H9 (cell line): ENCODE measurements at regions not wholly inside any gene's neighbourhood (a gene's known extent, or its start where the extent isn't known, plus 50 kb on each side); places are given as distances from the start of the nearest gene placed in this dataset.

Experiments
- DNase-seq: peaks from one replicate; pipeline ENCODE4 v3.0.0-alpha.2; 2017
- H2AFZ ChIP-seq: one replicate; pipeline ENCODE4 v1.6.1; 2013; ENCODE audit warnings: mild to moderate bottlenecking, low read length, control low read depth, moderate library complexity
- H2AK5ac ChIP-seq: 2 replicates; pipeline ENCODE4 v1.6.1; 2013; ENCODE audit warnings: low read length, control low read depth, mixed read lengths; ENCODE audit not compliant: insufficient read length
- H2BK120ac ChIP-seq: one replicate; pipeline ENCODE4 v1.6.1; 2013; ENCODE audit warnings: low read depth, mild to moderate bottlenecking, low read length, control low read depth, inconsistent platforms; ENCODE audit not compliant: poor library complexity, severe bottlenecking
- H2BK12ac ChIP-seq: 2 replicates; pipeline ENCODE4 v1.6.1; 2013; ENCODE audit warnings: low read length, control low read depth, mixed read lengths, low read depth; ENCODE audit not compliant: insufficient read length
- H2BK15ac ChIP-seq: 2 replicates; pipeline ENCODE4 v1.6.1; 2013; ENCODE audit warnings: low read depth, low read length, control low read depth
- H2BK20ac ChIP-seq: one replicate; pipeline ENCODE4 v1.6.1; 2013; ENCODE audit warnings: low read depth, mild to moderate bottlenecking, low read length, control low read depth, inconsistent platforms; ENCODE audit not compliant: poor library complexity, severe bottlenecking
- H2BK5ac ChIP-seq: 2 replicates; pipeline ENCODE4 v1.6.1; 2013; ENCODE audit warnings: low read length, control low read depth, mixed read lengths; ENCODE audit not compliant: insufficient read length
- H3K14ac ChIP-seq: 2 replicates; pipeline ENCODE4 v1.6.1; 2013; ENCODE audit warnings: low read length, control low read depth; ENCODE audit not compliant: insufficient read depth
- H3K18ac ChIP-seq: 2 replicates; pipeline ENCODE4 v1.6.1; 2013; ENCODE audit warnings: low read depth, mild to moderate bottlenecking, mixed read lengths, low read length, control low read depth; ENCODE audit not compliant: insufficient read length
- H3K23ac ChIP-seq: 2 replicates; pipeline ENCODE4 v1.6.1; 2013; ENCODE audit warnings: low read length, control low read depth, mixed read lengths, low read depth; ENCODE audit not compliant: insufficient read length
- H3K23me2 ChIP-seq: 2 replicates; pipeline ENCODE4 v1.6.1; 2013; ENCODE audit warnings: low read depth, mild to moderate bottlenecking, mixed read lengths, low read length, control low read depth; ENCODE audit not compliant: insufficient read length, poor library complexity, severe bottlenecking
- H3K27ac ChIP-seq: 2 replicates; pipeline ENCODE4 v1.5.1; 2013; ENCODE audit warnings: low read length, control low read depth, mixed read lengths, low read depth; ENCODE audit not compliant: insufficient read length
- H3K27me3 ChIP-seq: 2 replicates; pipeline ENCODE4 v1.6.1; 2013; ENCODE audit warnings: low read length, control low read depth, inconsistent platforms; ENCODE audit not compliant: insufficient read depth
- H3K4ac ChIP-seq: 2 replicates; pipeline ENCODE4 v1.6.1; 2013; ENCODE audit warnings: low read depth, mild to moderate bottlenecking, control low read depth, inconsistent platforms, low read length, moderate library complexity
- H3K4me1 ChIP-seq: 2 replicates; pipeline ENCODE4 v1.6.1; 2013; ENCODE audit warnings: low read length, control low read depth, inconsistent platforms; ENCODE audit not compliant: insufficient read depth
- H3K4me2 ChIP-seq: 2 replicates; pipeline ENCODE4 v1.6.1; 2013; ENCODE audit warnings: low read length, control low read depth, mixed read lengths; ENCODE audit not compliant: insufficient read length, insufficient read depth
- H3K56ac ChIP-seq: 2 replicates; pipeline ENCODE4 v1.6.1; 2013; ENCODE audit warnings: low read depth, mild to moderate bottlenecking, mixed read lengths, low read length, control low read depth; ENCODE audit not compliant: insufficient read length
- H3K79me1 ChIP-seq: 2 replicates; pipeline ENCODE4 v1.6.1; 2013; ENCODE audit warnings: low read depth, mild to moderate bottlenecking, moderate library complexity, low read length, control low read depth, inconsistent platforms; ENCODE audit not compliant: insufficient read depth, poor library complexity, severe bottlenecking
- H3K79me2 ChIP-seq: 2 replicates; pipeline ENCODE4 v1.6.1; 2013; ENCODE audit warnings: low read length, control low read depth, inconsistent platforms; ENCODE audit not compliant: insufficient read depth
- H3K9ac ChIP-seq: 2 replicates; pipeline ENCODE4 v1.6.1; 2013; ENCODE audit warnings: low read length, control low read depth, mixed read lengths; ENCODE audit not compliant: insufficient read length; ENCODE audit errors: extremely low read depth
- H3K9me3 ChIP-seq: one replicate; pipeline ENCODE4 v1.6.1; 2013; ENCODE audit warnings: low read depth, low read length, inconsistent platforms; ENCODE audit not compliant: control insufficient read depth
- H3T11ph ChIP-seq: one replicate; pipeline ENCODE4 v1.6.1; 2013; ENCODE audit warnings: mild to moderate bottlenecking, low read length, control low read depth, inconsistent platforms
- H4K20me1 ChIP-seq: one replicate; pipeline ENCODE4 v1.6.1; 2013; ENCODE audit not compliant: control insufficient read depth, insufficient read length, insufficient read depth
- H4K5ac ChIP-seq: 2 replicates; pipeline ENCODE4 v1.6.1; 2013; ENCODE audit warnings: low read depth, mild to moderate bottlenecking, mixed read lengths, low read length, control low read depth; ENCODE audit not compliant: insufficient read length
- H4K8ac ChIP-seq: replicated peaks from 2 replicates; pipeline ENCODE4 v1.6.1; 2013; ENCODE audit warnings: low read length, control low read depth, mixed read lengths, low read depth; ENCODE audit not compliant: insufficient read length
- H4K91ac ChIP-seq: 2 replicates; pipeline ENCODE4 v1.6.1; 2013; ENCODE audit warnings: low read depth, mild to moderate bottlenecking, moderate library complexity, mixed read lengths, low read length, control low read depth; ENCODE audit not compliant: insufficient read length
- H3K27ac Mint-ChIP-seq, 3 experiments: 2 replicates in 2 of 3; 3 replicates in 1 of 3; pipeline ENCODE4 v1.8.0; 2020 to 2021; ENCODE audit warnings: mixed read lengths in 3 of 3, mild to moderate bottlenecking in 1 of 3, moderate library complexity in 1 of 3
- H3K27me3 Mint-ChIP-seq: 2 replicates; pipeline ENCODE4 v1.8.0; 2021; ENCODE audit warnings: low read depth, mild to moderate bottlenecking, moderate library complexity, mixed read lengths
- H3K36me3 Mint-ChIP-seq, 3 experiments: 2 replicates in 2 of 3; 3 replicates in 1 of 3; pipeline ENCODE4 v1.8.0; 2020 to 2021; ENCODE audit warnings: low read depth in 3 of 3, mixed read lengths in 3 of 3; ENCODE audit not compliant: insufficient read depth in 1 of 3
- H3K4me1 Mint-ChIP-seq, 2 experiments: 2 replicates each; pipeline ENCODE4 v1.8.0; 2020; ENCODE audit warnings: mixed read lengths in 2 of 2
- H3K4me3 Mint-ChIP-seq, 2 experiments: 2 replicates in 1 of 2; 3 replicates in 1 of 2; pipeline ENCODE4 v1.8.0; 2020 to 2021; ENCODE audit warnings: mild to moderate bottlenecking in 2 of 2, mixed read lengths in 2 of 2, moderate library complexity in 1 of 2
- H3K9me3 Mint-ChIP-seq, 2 experiments: 2 replicates in 1 of 2; 3 replicates in 1 of 2; pipeline ENCODE4 v1.8.0; 2020; ENCODE audit warnings: mild to moderate bottlenecking in 2 of 2, mixed read lengths in 2 of 2, moderate library complexity in 1 of 2
- CTCF ChIP-seq: fragments of 200-600 bp; sonication (generic); conservative IDR thresholded peaks from 3 replicates; pipeline ENCODE4 v1.8.0; 2021; ENCODE audit warnings: antibody characterized with exemption, mild to moderate bottlenecking
- WGBS: extraction: QIAGEN DNeasy Blood & Tissue Kit; methylation state at CpG from one replicate; pipeline ENCODE4 v1.1.7; 2013; ENCODE audit warnings: missing lambda C conversion rate, low lambda C conversion rate, mixed read lengths; ENCODE audit not compliant: insufficient read length; ENCODE audit errors: extremely low coverage; 5-methylcytosine and 5-hydroxymethylcytosine counted together

- no peak overlapping the region for H4K91ac ChIP-seq
- H3K79me2 ChIP-seq = no peaks in the 10 kb centered on the region
- no peaks in the 10 kb centered on the region for H3K9me3 ChIP-seq
- no peaks in the 10 kb centered on the region for H3K4me1 ChIP-seq
- no peak overlapping the region for H2BK120ac ChIP-seq
- no peak overlapping the region for H2AK5ac ChIP-seq
- H3K9me3 Mint-ChIP-seq = peaks cover 15 to 16% of the 10 kb centered on the region in 2 experiments; a peak in 4 of 5 replicates
- no peaks in the 10 kb centered on the region for H4K20me1 ChIP-seq
- no peaks in the 10 kb centered on the region for H3K4me1 Mint-ChIP-seq
- no peak for DNase-seq
- H3K23ac ChIP-seq = no peak overlapping the region
- H4K8ac ChIP-seq = no peak overlapping the region
- H3K27me3 Mint-ChIP-seq = no peaks in the 10 kb centered on the region; the same call in 1 of the 2 replicates
- TF ChIP-seq CTCF = no peak
- no peak overlapping the region for H4K5ac ChIP-seq
- no peak overlapping the region for H3K4ac ChIP-seq
- no peak overlapping the region for H2BK12ac ChIP-seq
- no peak overlapping the region for H2BK20ac ChIP-seq
- no peaks in the 10 kb centered on the region for H3K23me2 ChIP-seq
- H3T11ph ChIP-seq = no peak overlapping the region
- no peak overlapping the region for H3K56ac ChIP-seq
- H3K27me3 ChIP-seq = no peaks in the 10 kb centered on the region
- no peak overlapping the region for H3K27ac Mint-ChIP-seq
- no peaks in the 10 kb centered on the region for H3K79me1 ChIP-seq
- no peak overlapping the region for H3K14ac ChIP-seq
- no peak overlapping the region for H2BK5ac ChIP-seq
- H3K9ac ChIP-seq = no peak overlapping the region
- no peak overlapping the region for H3K27ac ChIP-seq
- H3K4me3 Mint-ChIP-seq = no peak overlapping the region
- no peak overlapping the region for H3K18ac ChIP-seq
- no peak overlapping the region for H2BK15ac ChIP-seq
- no peak overlapping the region for H2AFZ ChIP-seq
- H3K4me2 ChIP-seq = no peak overlapping the region
- WGBS = no CpG with 5 or more reads among the region's 11 CpGs
- peaks cover 0 to 5% (median 0%) of the 10 kb centered on the region in 3 experiments; a peak in 2 of 7 replicates for H3K36me3 Mint-ChIP-seq
These were observed 274.1 kb upstream of the SASH1 start for GRCh38 chr6:148068437-148069061.
